HCT116 (cell line): ENCODE measurements at regions not wholly inside any gene's neighbourhood (a gene's known extent, or its start where the extent isn't known, plus 50 kb on each side); places are given as distances from the start of the nearest gene placed in this dataset.

Experiments
- ATAC-seq: fragments of 200-7000 bp; cut with Tn5 transposase; 2 replicates; pipeline ENCODE4 v1.9.1; 2020; ENCODE audit warnings: mild to moderate bottlenecking, moderate library complexity
- BruUV-seq: library from RNA; stranded (reverse); fragments of 400-500 nt; replicated peaks from 2 replicates; lab custom pipeline; 2021; lab: Mats Ljungman, UMichigan
- CTCF ChIA-PET: fragments of 300-600 bp; sonication (Branson Sonifier 250); formaldehyde crosslinking; loops from one replicate; lab custom pipeline; 2021; ENCODE audit warnings: antibody characterized with exemption; lab: Charles Lee
- POLR2A ChIA-PET: fragments of 300-600, 350-600 bp; sonication (Branson Sonifier 250); formaldehyde crosslinking; loops from one replicate; lab custom pipeline; 2021; ENCODE audit warnings: antibody characterized with exemption; lab: Charles Lee
- RAD21 ChIA-PET, 2 experiments: fragments of 300-600 bp; sonication (Branson Sonifier 250); formaldehyde crosslinking; loops; one replicate each; lab custom pipeline; 2023; ENCODE audit warnings: low total read pairs in 2 of 2; ENCODE audit not compliant: uncharacterized antibody in 2 of 2, unreplicated experiment in 2 of 2, low non-redundant PET in 1 of 2; lab: Charles Lee
- DNase-seq: peaks from one replicate; pipeline ENCODE4 v3.0.0-alpha.2; 2010; ENCODE audit warnings: low read depth, low spot score
- H2AFZ ChIP-seq: fragments of 200-600 bp; shearing (Covaris generic), sonication (generic); 2 replicates; pipeline ENCODE4 v1.6.1; 2017; ENCODE audit warnings: low read depth, mixed run types, mixed read lengths, antibody characterized with exemption, low read length; ENCODE audit not compliant: poor library complexity, severe bottlenecking
- H3K27ac ChIP-seq: 2 replicates; pipeline ENCODE4 v1.5.1; 2012; ENCODE audit warnings: low read depth, low read length
- H3K27me3 ChIP-seq: fragments of 200-600 bp; sonication (generic); 2 replicates; pipeline ENCODE4 v1.6.1; 2016; ENCODE audit warnings: mixed run types, low read length, mixed read lengths; ENCODE audit not compliant: insufficient read depth
- H3K36me3 ChIP-seq, 2 experiments: fragments of 200-500 bp in 1 of 2; fragments of 200-600 bp in 1 of 2; sonication (Bioruptor generic) in 1 of 2; sonication (generic) in 1 of 2; 2 replicates each; pipeline versions ENCODE4 v1.5.1 to v1.6.1; 2014 to 2016; ENCODE audit warnings: low read length in 2 of 2, inconsistent platforms in 1 of 2, mixed read lengths in 1 of 2, mixed run types in 1 of 2; ENCODE audit not compliant: insufficient read depth in 2 of 2, control insufficient read depth in 1 of 2
- H3K4me1 ChIP-seq, 2 experiments: fragments of 200-600 bp in 1 of 2; sonication (generic) in 1 of 2; 2 replicates each; pipeline versions ENCODE4 v1.5.1 to v1.6.1; 2012 to 2017; ENCODE audit warnings: low read length in 2 of 2, inconsistent platforms in 1 of 2, mild to moderate bottlenecking in 1 of 2, mixed read lengths in 1 of 2, mixed run types in 1 of 2, moderate library complexity in 1 of 2; ENCODE audit not compliant: insufficient read depth in 2 of 2, control insufficient read depth in 1 of 2
- H3K4me2 ChIP-seq: fragments of 200-600 bp; sonication (generic); 2 replicates; pipeline ENCODE4 v1.6.1; 2017; ENCODE audit warnings: mixed run types, low read length, mixed read lengths
- H3K4me3 ChIP-seq, 2 experiments: fragments of 200-600 bp in 1 of 2; sonication (generic) in 1 of 2; replicated peaks in 1 of 2; 2 replicates each; pipeline ENCODE4 v1.5.1; 2011 to 2016; ENCODE audit warnings: low read length in 2 of 2, control low read depth in 1 of 2, low read depth in 1 of 2, mild to moderate bottlenecking in 1 of 2, mixed read lengths in 1 of 2, mixed run types in 1 of 2
- H3K79me2 ChIP-seq: fragments of 200-600 bp; sonication (generic); 2 replicates; pipeline ENCODE4 v1.6.1; 2017; ENCODE audit warnings: mild to moderate bottlenecking, mixed run types, low read length, moderate library complexity, mixed read lengths; ENCODE audit not compliant: insufficient read depth
- H3K9ac ChIP-seq: fragments of 200-600 bp; sonication (generic); 2 replicates; pipeline ENCODE4 v1.6.1; 2016; ENCODE audit warnings: low read length, mixed read lengths
- H3K9me2 ChIP-seq: fragments of 200-600 bp; sonication (generic), shearing (Covaris generic); 2 replicates; pipeline ENCODE4 v1.6.1; 2017; ENCODE audit warnings: mixed run types, mild to moderate bottlenecking, moderate library complexity; ENCODE audit not compliant: insufficient read depth
- H3K9me3 ChIP-seq, 2 experiments: fragments of 200-500 bp in 1 of 2; fragments of 200-600 bp in 1 of 2; sonication (Bioruptor generic) in 1 of 2; sonication (generic) in 1 of 2; 2 replicates each; pipeline ENCODE4 v1.6.1; 2014 to 2017; ENCODE audit warnings: low read length in 2 of 2, mixed read lengths in 2 of 2, inconsistent platforms in 1 of 2, low read depth in 1 of 2, mild to moderate bottlenecking in 1 of 2, mixed run types in 1 of 2, moderate library complexity in 1 of 2; ENCODE audit not compliant: control insufficient read depth in 1 of 2, insufficient read depth in 1 of 2
- H4K20me1 ChIP-seq: fragments of 200-600 bp; sonication (generic), shearing (Covaris generic); 2 replicates; pipeline ENCODE4 v1.6.1; 2017; ENCODE audit warnings: mixed run types, mild to moderate bottlenecking, moderate library complexity; ENCODE audit not compliant: insufficient read depth
- ATF3 ChIP-seq: IDR thresholded peaks from 2 replicates; pipeline ENCODE4 v1.6.1; 2012
- CBX3 ChIP-seq: IDR thresholded peaks from 2 replicates; pipeline ENCODE4 v1.6.1; 2012; ENCODE audit warnings: low read depth
- EZH2 ChIP-seq: fragments of 200-600 bp; sonication (generic); IDR thresholded peaks from 2 replicates; pipeline ENCODE4 v1.6.1; 2017; ENCODE audit warnings: antibody characterized with exemption, mixed run types
- FOSL1 ChIP-seq: IDR thresholded peaks from 2 replicates; pipeline ENCODE4 v1.6.1; 2012; ENCODE audit warnings: low read depth
- JUND ChIP-seq: IDR thresholded peaks from 2 replicates; pipeline ENCODE4 v1.6.1; 2012
- MAX ChIP-seq: IDR thresholded peaks from 2 replicates; pipeline ENCODE4 v1.6.1; 2012
- POLR2A ChIP-seq: IDR thresholded peaks from 2 replicates; pipeline ENCODE4 v1.7.0; 2011; ENCODE audit warnings: borderline replicate concordance; ENCODE audit not compliant: insufficient read depth, insufficient read length; ENCODE audit errors: extremely low read depth
- RAD21 ChIP-seq: IDR thresholded peaks from 2 replicates; pipeline ENCODE4 v1.6.1; 2012; ENCODE audit warnings: low read depth, mild to moderate bottlenecking
- REST ChIP-seq: IDR thresholded peaks from 2 replicates; pipeline ENCODE4 v1.6.1; 2012; ENCODE audit warnings: low read depth
- SIN3A ChIP-seq: IDR thresholded peaks from 2 replicates; pipeline ENCODE4 v1.6.1; 2012; ENCODE audit warnings: low read depth
- SP1 ChIP-seq: IDR thresholded peaks from 2 replicates; pipeline ENCODE4 v1.6.1; 2012; ENCODE audit warnings: low read depth
- TCF7L2 ChIP-seq: IDR thresholded peaks from 2 replicates; pipeline ENCODE4 v1.7.0; 2011; ENCODE audit warnings: borderline replicate concordance, inconsistent platforms; ENCODE audit not compliant: insufficient read depth, insufficient read length; ENCODE audit errors: extremely low read depth
- YY1 ChIP-seq: IDR thresholded peaks from 2 replicates; pipeline ENCODE4 v1.6.1; 2011; ENCODE audit warnings: low read length, low read depth, moderate library complexity, mild to moderate bottlenecking; ENCODE audit not compliant: insufficient replicate concordance; ENCODE audit errors: extremely low read depth
- ZBTB33 ChIP-seq: IDR thresholded peaks from 2 replicates; pipeline ENCODE4 v1.6.1; 2011; ENCODE audit warnings: mild to moderate bottlenecking, low read length, moderate library complexity; ENCODE audit not compliant: insufficient replicate concordance; ENCODE audit errors: extremely low read depth
- ZNF274 ChIP-seq: fragments of 200-500 bp; sonication (Bioruptor generic); IDR thresholded peaks from 2 replicates; pipeline ENCODE4 v1.6.1; 2014; ENCODE audit warnings: mild to moderate bottlenecking, low read depth, low read length, inconsistent platforms
- intact Hi-C: fragments of 100-400 bp; cut with micrococcal nuclease; formaldehyde crosslinking; loops from 2 replicates; pipeline ENCODE4 v1.10.0; 2022

GRCh38 chr13:69461397-69461796 is 646.2 kb upstream of the ATXN8OS start (continued):
- TF ChIP-seq ZBTB33 (no peak), ZNF274 (no peak), YY1 (no peak), POLR2A (no peak), ATF3 (no peak), EZH2 (no peak), JUND (no peak), SIN3A (no peak), RAD21 (no peak), CBX3 (no peak), SP1 (no peak), TCF7L2 (no peak)
- TF ChIP-seq, all 23 proteins: peak for 0

GRCh38 chr13:69459346-69459745 is 648.3 kb upstream of the ATXN8OS start:
- CTCF ChIA-PET = no interaction called here
- BruUV-seq = no TSS peak
- H3K4me3 ChIP-seq = no peak overlapping the region
- H4K20me1 ChIP-seq = no peaks in the 10 kb centered on the region
- RAD21 ChIA-PET = no interaction called here
- H3K79me2 ChIP-seq = no peaks in the 10 kb centered on the region
- POLR2A ChIA-PET = no interaction called here
- no peak overlapping the region for H2AFZ ChIP-seq
- no peaks in the 10 kb centered on the region for H3K36me3 ChIP-seq
- no peak overlapping the region for H3K27ac ChIP-seq
- no peak for TF ChIP-seq MAX
- no peak for TF ChIP-seq CBX3
- TF ChIP-seq REST = no peak
- no peak for TF ChIP-seq POLR2A
- TF ChIP-seq ZNF274 = no peak
- no peak for TF ChIP-seq FOSL1
- no peak for TF ChIP-seq JUND
- TF ChIP-seq ATF3 = no peak
- TF ChIP-seq, all 23 proteins: peak for 0
- no peak overlapping the region for H3K4me2 ChIP-seq
- intact Hi-C loops = no loop called here
- H3K4me1 ChIP-seq = no peaks in the 10 kb centered on the region
- no peaks in the 10 kb centered on the region; a peak in 1 of 4 replicates for H3K9me3 ChIP-seq
- H3K9me2 ChIP-seq = no peaks in the 10 kb centered on the region
- H3K27me3 ChIP-seq = no peaks in the 10 kb centered on the region
- DNase-seq = no peak
- no peak overlapping the region for H3K9ac ChIP-seq
- no peak for ATAC-seq
